ENCODE measurements at regions not wholly inside any gene's neighbourhood (a gene's known extent, or its start where the extent isn't known, plus 50 kb on each side); places are given as distances from the start of the nearest gene placed in this dataset.

DNA sequence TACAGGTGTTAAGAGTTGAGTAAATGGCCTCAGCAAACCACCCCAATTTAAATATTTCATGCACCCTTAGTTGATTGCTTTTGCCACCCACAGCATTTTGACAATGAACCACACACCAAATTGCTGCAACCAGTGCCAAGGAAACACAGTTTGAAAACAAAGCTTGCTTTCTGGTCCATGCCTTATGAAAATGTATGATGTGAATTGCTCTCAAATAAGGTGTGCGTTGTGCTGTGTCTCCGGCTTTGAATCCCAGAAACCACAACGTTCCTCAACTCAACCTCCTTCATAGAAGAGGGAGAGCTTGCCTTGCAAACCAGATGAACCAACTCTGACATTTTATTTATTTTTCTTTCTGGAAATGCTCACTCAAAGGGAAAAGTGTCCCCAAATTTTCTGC lies 762.7 kb downstream of the TLE1 start:
- no peak for TF ChIP-seq ZNF274 (IDR thresholded peaks at IDR 0.05; ENCODE audit: low read depth, low read length)

DNA sequence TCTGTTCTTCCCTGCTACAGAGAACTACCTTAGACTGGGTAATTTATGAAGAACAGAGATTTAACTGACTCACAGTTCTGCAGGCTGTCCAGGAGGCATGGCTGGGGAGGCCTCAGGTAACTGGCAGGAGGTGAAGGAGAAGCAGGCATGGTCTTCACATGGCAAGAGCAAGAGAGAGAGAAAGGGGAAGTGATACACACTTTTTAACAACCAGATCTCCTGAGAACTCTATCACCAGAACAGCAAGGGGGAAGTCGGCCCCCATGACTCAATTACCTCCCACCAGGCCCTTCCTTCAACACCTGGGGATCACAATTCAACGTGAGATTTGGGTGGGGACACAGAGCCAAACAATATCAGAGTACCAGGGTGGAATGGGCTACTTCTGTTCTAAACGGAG lies 766.8 kb downstream of the TLE1 start:
- no peak for TF ChIP-seq ZNF274 (IDR thresholded peaks at IDR 0.05; ENCODE audit: low read depth, low read length)

More for the DNA sequence above, 762.7 kb downstream of the TLE1 start:
- no peak overlapping the region for H3K4me3 ChIP-seq (ENCODE audit: low read length)

DNA sequence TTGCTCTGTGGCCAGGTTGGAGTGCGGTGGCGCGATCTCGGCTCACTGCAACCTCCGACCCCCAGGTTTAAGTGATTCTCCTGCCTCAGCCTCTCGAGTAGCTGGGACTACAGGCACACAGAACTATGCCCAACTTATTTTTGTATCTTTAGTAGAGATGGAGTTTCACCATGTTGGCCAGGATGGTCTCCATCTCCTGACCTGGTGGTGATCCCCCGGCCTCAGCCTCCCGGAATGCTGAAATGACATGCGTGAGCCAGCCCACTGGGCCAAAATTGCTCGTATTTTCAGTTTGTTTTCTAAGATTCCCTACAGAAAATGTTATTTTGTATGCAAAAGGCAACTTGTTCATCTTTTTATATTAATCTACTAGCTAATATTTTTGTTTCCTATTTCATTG lies 782.6 kb downstream of the TLE1 start:
- H3K4me3 ChIP-seq (ENCODE audit: low read length), result no peak overlapping the region
- no peak for TF ChIP-seq ZNF274 (IDR thresholded peaks at IDR 0.05; ENCODE audit: low read depth, low read length)

More for the DNA sequence above, 766.8 kb downstream of the TLE1 start:
- no peak overlapping the region for H3K4me3 ChIP-seq (ENCODE audit: low read length)

DNA sequence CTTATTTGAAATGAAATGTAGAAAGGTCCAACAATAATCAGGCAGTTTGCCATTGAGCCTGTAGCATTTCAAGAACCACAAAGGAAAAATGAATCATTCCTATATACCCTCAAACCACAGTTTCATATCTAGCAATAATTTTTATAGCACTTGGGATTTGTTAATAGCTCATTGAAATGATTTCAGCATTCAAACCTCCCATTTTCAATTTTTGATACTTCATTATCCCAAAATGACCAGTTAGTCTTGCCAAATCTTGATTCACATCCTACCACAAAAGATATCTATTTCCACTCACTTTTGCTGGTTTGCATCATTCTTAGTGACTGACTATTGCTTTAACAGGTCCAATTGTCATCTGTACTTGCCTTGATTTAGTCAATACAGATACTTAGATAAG lies 790.1 kb downstream of the TLE1 start:
- TF ChIP-seq ZNF274 (IDR thresholded peaks at IDR 0.05; ENCODE audit: low read depth, low read length), result no peak
- H3K4me3 ChIP-seq (ENCODE audit: low read length), result no peak overlapping the region

DNA sequence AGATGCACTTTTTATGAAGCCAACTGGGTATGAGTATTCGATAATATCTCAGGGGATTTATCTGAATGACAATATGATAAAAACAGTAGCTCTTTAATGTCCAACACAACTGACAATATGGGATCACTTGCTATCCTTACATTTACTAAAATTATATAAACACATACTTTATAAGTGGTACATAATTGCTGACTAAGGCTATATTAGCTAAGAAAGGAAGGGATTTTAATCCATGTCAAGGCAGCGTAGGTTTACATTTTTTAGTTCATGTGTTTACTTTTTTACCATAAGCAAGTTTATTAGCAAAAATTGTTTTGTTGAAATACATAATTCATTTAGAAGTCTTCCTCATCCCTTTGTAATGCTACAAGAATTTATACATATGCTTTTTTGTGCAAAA lies 796.2 kb downstream of the TLE1 start:
- TF ChIP-seq ZNF274 (IDR thresholded peaks at IDR 0.05; ENCODE audit: low read depth, low read length), result no peak
- no peak overlapping the region for H3K4me3 ChIP-seq (ENCODE audit: low read length)

DNA sequence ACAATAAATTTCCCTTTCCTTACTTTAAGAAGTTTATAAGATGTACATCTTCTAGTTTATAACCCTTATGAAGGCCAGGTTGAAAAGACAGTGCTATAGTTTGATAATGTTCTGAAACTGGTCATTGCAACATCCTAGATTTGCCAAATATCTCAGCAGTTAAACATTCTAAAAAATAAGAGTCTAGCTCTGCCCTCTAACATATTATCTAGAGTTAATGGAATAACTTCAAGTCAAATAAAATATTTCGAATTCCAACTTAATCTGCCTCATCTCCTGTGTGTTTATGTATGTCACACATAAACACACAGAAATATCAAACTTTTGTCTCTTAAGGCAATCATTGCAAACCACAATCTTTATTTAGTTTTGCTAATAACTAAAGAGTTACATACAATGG lies 796.6 kb downstream of the TLE1 start:
- no peak for TF ChIP-seq ZNF274 (IDR thresholded peaks at IDR 0.05; ENCODE audit: low read depth, low read length)
- no peak overlapping the region for H3K4me3 ChIP-seq (ENCODE audit: low read length)

DNA sequence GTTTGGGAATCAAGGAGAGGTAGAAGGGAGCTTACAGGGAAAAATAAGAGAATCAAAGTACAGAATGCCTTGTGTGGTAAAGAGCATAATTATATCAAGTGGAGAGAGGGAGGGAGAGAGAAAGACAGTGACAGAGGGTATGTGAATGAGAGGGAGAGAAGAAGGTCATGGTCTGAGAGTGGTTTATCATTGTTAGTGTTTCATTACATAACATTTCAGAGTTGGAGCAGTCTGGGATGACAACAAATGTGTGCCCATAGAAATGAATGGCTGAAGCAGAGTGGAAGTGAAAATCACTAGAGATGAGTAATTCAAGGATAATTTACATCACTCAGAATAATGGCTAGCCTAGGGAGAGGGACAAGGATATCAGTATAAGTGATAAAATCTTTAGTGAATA lies 799.2 kb downstream of the TLE1 start:
- TF ChIP-seq ZNF274 (IDR thresholded peaks at IDR 0.05; ENCODE audit: low read depth, low read length), result no peak
- no peak overlapping the region for H3K4me3 ChIP-seq (ENCODE audit: low read length)

DNA sequence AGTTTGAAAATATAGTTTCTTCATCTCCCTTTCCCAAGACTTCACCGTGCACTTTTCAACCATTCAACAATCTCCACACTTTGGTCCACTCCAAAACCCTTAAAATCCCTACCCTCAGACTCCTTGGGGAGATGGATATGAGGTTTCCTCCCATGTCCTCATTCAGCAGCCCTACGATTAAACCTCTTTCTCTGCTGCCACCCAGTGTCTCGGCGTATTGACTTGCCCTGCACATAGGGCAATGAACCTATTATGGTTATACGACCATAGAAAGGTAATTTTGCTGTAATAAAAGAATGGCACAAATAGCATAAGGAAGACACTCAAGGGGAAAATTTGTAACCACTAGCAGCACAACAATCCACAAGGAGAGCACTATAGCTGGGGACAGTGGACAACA lies 803.5 kb downstream of the TLE1 start:
- no peak for TF ChIP-seq ZNF274 (IDR thresholded peaks at IDR 0.05; ENCODE audit: low read depth, low read length)

DNA sequence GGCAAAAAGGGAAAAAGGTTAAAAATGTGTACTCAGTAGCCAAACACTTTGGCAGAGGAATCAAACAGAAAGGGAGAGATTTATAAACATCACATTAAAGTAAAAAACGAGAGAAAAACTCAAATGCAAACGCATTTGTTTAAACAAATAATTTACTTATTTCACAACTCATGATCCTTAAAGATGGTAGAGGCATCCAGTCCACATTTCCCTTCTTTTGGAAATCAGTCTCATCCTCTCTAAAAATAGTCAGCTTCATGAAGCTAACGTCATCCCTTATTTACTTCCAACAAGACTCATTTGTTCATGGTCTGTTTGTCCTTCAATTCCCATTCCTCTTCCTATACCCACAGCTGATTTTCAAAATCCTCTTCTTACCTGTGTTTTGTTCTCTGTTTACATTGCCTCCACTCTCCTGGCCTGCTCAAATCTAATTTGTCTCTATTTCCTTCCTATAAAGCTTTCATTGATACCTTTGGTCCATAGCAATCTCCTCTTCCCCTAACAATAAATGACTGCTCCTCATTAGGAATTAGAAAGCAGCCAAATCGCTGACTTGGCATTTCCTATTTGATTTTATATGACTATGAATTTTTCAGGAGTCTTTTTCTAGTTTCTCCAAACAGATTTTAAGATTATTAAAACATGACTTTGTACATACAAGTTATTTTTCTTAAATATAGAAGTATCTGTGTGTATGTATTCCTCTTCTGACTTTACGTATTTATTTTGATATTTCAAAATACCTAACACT lies 805.3 kb downstream of the TLE1 start:
- no peak overlapping the region for H3K4me3 ChIP-seq (ENCODE audit: low read length)
- no peak for TF ChIP-seq ZNF274 (IDR thresholded peaks at IDR 0.05; ENCODE audit: low read depth, low read length)

More for the DNA sequence above, 803.5 kb downstream of the TLE1 start:
- no peak overlapping the region for H3K4me3 ChIP-seq (ENCODE audit: low read length)

DNA sequence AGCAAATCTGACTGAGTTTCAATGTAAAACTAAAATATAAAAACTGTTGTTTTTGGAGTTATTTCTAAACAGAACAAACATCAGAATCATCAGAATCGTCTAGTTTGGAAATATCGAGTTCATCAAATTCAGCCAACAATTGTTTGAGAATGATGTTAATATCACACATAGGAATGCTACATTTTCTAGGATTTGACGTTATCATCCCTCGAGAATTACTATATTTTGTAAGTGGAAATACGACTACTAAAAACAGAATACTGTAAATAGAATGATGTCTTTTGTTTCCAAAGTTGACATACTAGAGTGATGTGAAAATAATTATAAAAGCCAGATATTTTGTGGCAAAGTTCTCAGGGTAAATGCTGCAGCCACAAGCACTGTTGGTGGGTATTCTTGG lies 805.9 kb downstream of the TLE1 start:
- no peak overlapping the region for H3K4me3 ChIP-seq (ENCODE audit: low read length)
- no peak for TF ChIP-seq ZNF274 (IDR thresholded peaks at IDR 0.05; ENCODE audit: low read depth, low read length)

DNA sequence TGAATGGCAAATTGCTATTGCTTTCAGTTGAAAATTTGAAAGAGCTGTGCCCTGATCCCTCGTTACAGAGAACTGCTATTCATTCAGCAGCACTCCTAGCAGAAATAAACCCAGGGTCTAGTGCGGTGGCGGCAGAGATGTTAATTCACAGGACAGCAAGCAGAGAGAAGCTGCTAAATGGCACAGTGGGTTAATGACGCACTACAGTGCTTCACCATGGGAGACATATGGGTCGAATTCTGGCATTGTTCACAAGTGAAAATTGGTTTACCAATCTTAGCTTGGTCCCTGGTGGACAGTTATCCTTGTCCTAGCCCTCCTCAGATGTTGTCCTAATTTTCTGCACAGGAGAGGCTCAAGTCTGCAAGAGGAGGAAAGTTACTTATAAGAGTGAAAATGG lies 807.4 kb downstream of the TLE1 start:
- TF ChIP-seq ZNF274 (IDR thresholded peaks at IDR 0.05; ENCODE audit: low read depth, low read length), result no peak
- H3K4me3 ChIP-seq (ENCODE audit: low read length), result no peak overlapping the region

DNA sequence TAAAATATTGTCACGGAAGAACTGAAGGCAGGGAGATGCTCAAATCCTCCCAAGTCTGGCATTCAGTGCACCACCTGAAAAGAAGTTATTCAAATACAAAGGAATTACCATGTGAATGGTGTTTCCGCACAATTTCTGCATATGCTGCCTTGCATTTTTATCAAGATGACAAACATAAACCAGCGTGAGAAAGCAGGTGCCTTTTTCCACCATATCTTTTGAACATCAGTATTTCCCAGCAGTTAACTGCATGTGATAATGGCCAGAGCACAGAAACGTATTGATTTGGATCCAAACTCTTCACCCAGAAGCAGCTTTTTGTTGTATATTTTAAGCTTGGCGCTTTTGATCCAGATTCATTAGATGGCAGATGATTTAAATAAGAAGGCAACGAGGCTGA lies 808.0 kb downstream of the TLE1 start:
- no peak overlapping the region for H3K4me3 ChIP-seq (ENCODE audit: low read length)
- no peak for TF ChIP-seq ZNF274 (IDR thresholded peaks at IDR 0.05; ENCODE audit: low read depth, low read length)

DNA sequence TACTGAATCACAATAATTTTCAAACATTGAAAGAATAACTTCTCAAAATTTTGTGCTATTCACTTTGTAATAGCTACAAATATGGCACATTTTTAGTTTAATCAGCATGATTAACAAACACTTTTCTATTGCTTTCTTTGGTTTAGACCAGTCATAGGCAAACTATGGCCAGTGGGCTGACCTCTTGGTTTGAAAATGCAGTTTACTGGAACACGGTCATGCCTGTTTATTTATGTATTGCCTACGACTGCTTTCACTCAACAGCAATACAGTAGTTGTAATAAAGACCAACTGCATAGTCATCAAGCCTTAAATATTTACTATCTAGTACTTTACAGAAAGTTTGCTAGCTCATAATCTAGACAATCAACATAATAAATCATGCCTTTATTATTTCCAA lies 810.8 kb downstream of the TLE1 start:
- no peak for TF ChIP-seq ZNF274 (IDR thresholded peaks at IDR 0.05; ENCODE audit: low read depth, low read length)
- H3K4me3 ChIP-seq (ENCODE audit: low read length), result no peak overlapping the region

DNA sequence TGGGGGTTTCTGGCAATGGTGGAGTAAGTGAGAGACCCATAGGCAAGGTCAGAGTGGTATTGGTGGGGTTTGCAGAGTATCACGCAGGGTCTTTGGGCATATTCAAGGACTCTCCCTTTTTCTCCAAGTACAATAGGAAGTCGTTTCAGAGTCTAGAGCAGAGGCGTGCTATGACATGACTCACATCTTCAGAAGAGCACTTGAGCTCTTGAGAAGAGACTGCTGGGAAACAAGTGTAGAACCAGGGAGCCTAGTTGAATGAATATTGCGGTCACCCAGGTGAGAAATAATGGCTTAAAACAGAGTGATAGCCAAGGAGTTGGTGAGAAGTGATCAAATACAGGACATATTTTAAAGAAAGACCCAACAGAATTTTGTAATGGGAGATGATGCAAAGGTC lies 813.4 kb downstream of the TLE1 start:
- no peak for TF ChIP-seq ZNF274 (IDR thresholded peaks at IDR 0.05; ENCODE audit: low read depth, low read length)

DNA sequence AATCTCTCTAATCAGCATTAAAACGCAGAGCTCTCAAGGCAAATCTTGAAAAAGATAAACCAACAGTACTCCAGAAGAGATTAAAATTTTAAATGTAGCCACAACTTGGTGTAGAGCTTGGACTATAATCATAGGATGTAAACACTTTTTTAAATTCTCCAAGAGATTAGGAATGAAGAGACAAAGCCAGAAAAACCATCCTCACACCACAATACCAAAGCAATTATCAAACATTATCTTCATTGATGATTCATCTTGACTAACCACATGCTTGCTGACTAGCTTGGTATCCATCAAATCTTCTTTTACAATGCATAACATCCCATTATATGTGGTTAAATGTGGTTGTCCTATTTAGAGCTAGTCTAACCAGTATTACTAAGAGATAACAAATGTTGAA lies 815.1 kb downstream of the TLE1 start:
- H3K4me3 ChIP-seq (ENCODE audit: low read length), result no peak overlapping the region
- no peak for TF ChIP-seq ZNF274 (IDR thresholded peaks at IDR 0.05; ENCODE audit: low read depth, low read length)

More for the DNA sequence above, 813.4 kb downstream of the TLE1 start:
- no peak overlapping the region for H3K4me3 ChIP-seq (ENCODE audit: low read length)

DNA sequence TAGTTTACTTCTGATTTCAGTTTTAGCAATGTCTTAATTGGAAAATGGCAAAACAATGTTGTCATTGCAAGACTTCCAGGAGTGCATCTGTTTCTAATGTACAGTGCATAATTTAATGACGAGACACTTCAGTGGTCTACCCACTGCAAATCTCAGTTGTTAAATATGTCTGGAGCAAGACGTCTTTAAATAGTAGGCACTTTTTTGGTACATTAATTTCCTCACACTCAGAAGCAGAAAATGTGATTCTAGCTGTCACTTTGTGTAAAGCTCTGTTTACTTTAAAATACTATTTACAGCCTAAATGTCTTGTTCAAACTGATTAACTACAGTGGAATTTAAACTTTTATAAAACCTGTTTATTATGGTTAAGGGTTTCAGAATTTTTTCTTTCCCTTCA lies 815.5 kb downstream of the TLE1 start:
- no peak overlapping the region for H3K4me3 ChIP-seq (ENCODE audit: low read length)
- no peak for TF ChIP-seq ZNF274 (IDR thresholded peaks at IDR 0.05; ENCODE audit: low read depth, low read length)

Measured in GM08714 (cell line).